ENCODE measurements at regions not wholly inside any gene's neighbourhood (a gene's known extent, or its start where the extent isn't known, plus 50 kb on each side); places are given as distances from the start of the nearest gene placed in this dataset.

DNA sequence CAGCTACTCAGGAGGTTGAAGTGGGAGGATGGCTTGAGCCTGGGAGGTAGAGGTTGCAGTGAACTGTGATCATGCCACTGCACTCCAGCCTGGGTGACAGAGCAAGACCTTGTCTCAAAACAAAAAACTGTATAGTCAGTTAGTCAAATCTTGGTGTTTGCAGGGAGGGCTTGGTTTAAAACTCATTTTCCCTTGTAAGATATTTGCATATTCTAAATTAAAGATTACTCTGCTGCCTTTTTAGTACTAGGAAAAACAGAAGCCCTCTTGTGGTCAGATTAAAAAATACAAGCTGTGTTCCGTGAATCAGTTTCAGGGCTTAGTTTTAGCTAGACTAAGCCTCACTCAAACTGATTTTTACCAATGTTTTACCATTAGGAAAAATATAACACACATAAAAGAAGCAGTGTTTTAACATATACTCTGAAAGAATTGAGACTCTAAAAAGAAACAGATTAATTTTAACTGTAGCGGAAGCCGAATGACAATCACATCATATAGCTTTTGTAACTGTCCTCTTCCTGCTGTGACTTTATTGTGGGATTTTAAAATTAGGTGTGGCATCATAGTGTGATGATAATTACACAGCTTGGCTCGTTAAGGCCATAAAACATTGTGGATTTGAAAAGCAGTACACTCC lies 84.9 kb upstream of the BASP1 start:
- Histone ChIP-seq H3K4me3 (no peak overlapping the region), H3K27me3 (no peaks in the 10 kb centered on the region), H3K4me1 (ENCODE audit: low read depth) (no peaks in the 10 kb centered on the region), H3K9me3 (ENCODE audit: low read depth) (no peaks in the 10 kb centered on the region), H3K36me3 (no peaks in the 10 kb centered on the region), H3K27ac (no peak overlapping the region)
- TF ChIP-seq, protein P1, sequence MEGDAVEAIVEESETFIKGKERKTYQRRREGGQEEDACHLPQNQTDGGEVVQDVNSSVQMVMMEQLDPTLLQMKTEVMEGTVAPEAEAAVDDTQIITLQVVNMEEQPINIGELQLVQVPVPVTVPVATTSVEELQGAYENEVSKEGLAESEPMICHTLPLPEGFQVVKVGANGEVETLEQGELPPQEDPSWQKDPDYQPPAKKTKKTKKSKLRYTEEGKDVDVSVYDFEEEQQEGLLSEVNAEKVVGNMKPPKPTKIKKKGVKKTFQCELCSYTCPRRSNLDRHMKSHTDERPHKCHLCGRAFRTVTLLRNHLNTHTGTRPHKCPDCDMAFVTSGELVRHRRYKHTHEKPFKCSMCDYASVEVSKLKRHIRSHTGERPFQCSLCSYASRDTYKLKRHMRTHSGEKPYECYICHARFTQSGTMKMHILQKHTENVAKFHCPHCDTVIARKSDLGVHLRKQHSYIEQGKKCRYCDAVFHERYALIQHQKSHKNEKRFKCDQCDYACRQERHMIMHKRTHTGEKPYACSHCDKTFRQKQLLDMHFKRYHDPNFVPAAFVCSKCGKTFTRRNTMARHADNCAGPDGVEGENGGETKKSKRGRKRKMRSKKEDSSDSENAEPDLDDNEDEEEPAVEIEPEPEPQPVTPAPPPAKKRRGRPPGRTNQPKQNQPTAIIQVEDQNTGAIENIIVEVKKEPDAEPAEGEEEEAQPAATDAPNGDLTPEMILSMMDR (IDR thresholded peaks at IDR 0.05; ENCODE audit: low read depth, low read length) = peak; percentile 62
- peak; percentile 45 to 61 for DNase-seq (ENCODE audit: low read depth in 1 of 2, low spot score in 1 of 2)

DNA sequence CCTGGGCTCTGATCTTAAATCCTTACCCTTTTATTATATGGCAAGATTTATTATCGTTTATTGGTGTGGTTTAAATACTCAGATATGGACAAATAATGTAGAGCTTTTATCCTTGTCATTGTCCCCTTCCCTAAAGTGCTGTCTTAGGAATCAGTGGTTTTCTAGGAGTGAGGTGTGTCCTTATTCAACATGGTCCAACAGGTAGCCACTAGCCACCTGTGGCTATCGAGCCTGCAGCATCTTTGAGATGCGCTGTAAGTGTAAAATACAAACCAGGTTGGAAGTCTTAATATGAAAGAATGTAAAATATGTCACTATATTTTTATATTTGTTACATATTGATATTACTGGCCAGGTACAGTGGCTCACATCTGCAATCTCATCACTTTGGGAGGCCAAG lies 82.4 kb upstream of the BASP1 start:
- no peak for DNase-seq (ENCODE audit: low read depth in 1 of 2, low spot score in 1 of 2)
- Histone ChIP-seq H3K27ac (no peak overlapping the region), H3K36me3 (no peaks in the 10 kb centered on the region), H3K9me3 (ENCODE audit: low read depth) (no peaks in the 10 kb centered on the region), H3K4me1 (ENCODE audit: low read depth) (no peaks in the 10 kb centered on the region), H3K4me3 (no peak overlapping the region), H3K27me3 (no peaks in the 10 kb centered on the region)
- TF ChIP-seq, protein P1 (IDR thresholded peaks at IDR 0.05; ENCODE audit: low read depth, low read length) = no peak

DNA sequence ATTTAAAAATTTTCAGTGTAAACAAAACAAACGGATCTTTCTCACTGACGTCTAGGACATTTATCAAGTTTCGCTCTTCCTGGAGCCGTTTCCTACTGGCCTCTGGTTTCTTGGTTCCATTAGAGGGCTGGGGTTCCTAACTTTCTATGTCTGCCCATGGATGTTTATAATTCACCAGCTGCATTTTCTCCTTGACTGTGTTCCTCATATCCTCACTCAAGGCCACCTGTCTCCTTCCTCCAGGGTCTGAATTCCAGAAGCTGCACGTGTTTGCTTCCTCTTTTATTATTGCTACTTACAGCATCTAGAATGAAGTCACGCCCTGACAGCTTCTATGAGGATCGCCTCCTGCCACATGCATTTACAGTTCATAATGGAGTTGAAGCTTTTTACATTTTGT lies 74.1 kb upstream of the BASP1 start:
- H3K9me3 ChIP-seq (ENCODE audit: low read depth) = no peaks in the 10 kb centered on the region
- no peaks in the 10 kb centered on the region for H3K36me3 ChIP-seq
- no peaks in the 10 kb centered on the region for H3K4me1 ChIP-seq (ENCODE audit: low read depth)
- H3K4me3 ChIP-seq = no peak overlapping the region
- no peak overlapping the region for H3K27ac ChIP-seq
- no peak for DNase-seq (ENCODE audit: low read depth in 1 of 2, low spot score in 1 of 2)
- TF ChIP-seq, protein P1 (IDR thresholded peaks at IDR 0.05; ENCODE audit: low read depth, low read length) = no peak
- H3K27me3 ChIP-seq = no peaks in the 10 kb centered on the region

DNA sequence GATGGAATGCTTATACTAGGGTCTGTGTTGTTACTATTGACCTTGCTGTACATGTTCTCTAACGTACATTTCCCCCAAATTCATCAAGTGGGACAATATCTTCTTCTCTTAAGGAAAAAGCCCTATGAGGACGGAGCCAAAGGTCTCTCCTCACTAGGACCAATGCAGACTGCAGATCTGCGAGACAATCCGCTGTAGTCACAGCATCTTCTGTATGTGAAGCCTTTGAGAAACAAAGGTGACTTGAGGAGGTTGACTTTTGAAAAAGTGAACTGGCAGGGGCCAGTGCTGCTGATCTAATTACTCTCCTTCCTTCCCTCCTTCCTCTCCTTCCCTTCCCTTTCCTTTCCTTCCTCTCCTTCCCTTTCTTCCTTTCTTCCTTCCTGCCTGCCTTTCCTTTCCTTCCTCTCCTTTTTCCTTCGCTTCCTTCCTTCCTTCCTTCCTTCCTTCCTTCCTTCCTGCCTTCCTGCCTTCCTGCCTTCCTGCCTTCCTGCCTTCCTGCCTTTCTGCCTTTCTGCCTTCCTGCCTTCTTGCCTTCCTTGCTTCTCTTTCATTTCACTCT lies 71.1 kb upstream of the BASP1 start:
- Histone ChIP-seq H3K36me3 (no peaks in the 10 kb centered on the region), H3K27me3 (no peaks in the 10 kb centered on the region), H3K9me3 (ENCODE audit: low read depth) (no peaks in the 10 kb centered on the region), H3K4me1 (ENCODE audit: low read depth) (no peaks in the 10 kb centered on the region), H3K27ac (no peak overlapping the region), H3K4me3 (no peak overlapping the region)
- no peak for DNase-seq (ENCODE audit: low read depth in 1 of 2, low spot score in 1 of 2)
- TF ChIP-seq, protein P1 (IDR thresholded peaks at IDR 0.05; ENCODE audit: low read depth, low read length) = no peak

DNA sequence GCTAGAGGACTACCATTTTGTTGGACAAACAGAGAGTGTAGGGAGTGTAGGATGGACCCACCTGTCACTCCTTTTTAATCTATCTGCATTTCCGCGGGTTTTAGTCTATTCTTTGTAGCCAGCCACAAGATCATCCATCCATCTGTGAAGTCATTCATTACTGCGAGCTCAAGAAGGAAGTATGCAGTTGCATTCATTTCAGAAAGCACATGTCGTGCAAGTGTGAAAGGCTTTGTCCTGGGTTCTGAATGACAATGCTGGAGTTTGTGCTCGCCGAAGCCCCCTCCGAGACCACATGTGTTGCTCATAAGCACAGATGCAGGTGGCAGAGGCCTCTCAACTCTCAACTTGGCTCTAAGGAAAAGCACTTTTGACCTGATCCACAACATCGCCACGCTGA lies 70.3 kb upstream of the BASP1 start:
- H3K4me1 ChIP-seq (ENCODE audit: low read depth) = no peaks in the 10 kb centered on the region
- H3K4me3 ChIP-seq = no peak overlapping the region
- no peaks in the 10 kb centered on the region for H3K27me3 ChIP-seq
- H3K36me3 ChIP-seq = no peaks in the 10 kb centered on the region
- DNase-seq (ENCODE audit: low read depth in 1 of 2, low spot score in 1 of 2) = no peak
- no peak overlapping the region for H3K27ac ChIP-seq
- H3K9me3 ChIP-seq (ENCODE audit: low read depth) = no peaks in the 10 kb centered on the region
- TF ChIP-seq, protein P1 (IDR thresholded peaks at IDR 0.05; ENCODE audit: low read depth, low read length) = no peak

Measured in cardiac muscle cell (in vitro differentiated cells and primary cell).